ENCODE measurements at regions not wholly inside any gene's neighbourhood (a gene's known extent, or its start where the extent isn't known, plus 50 kb on each side); places are given as distances from the start of the nearest gene placed in this dataset.

- Histone ChIP-seq H2BK15ac (ENCODE audit: low read length) (no peak overlapping the region), H3K79me2 (ENCODE audit: control insufficient read depth in 1 of 2, insufficient read depth in 2 of 2, low read length in 2 of 2) (no peaks in the 10 kb centered on the region), H2AK5ac (ENCODE audit: low read depth, low read length) (no peak overlapping the region), H3K9ac (replicated peaks in 1 of 4; ENCODE audit: extremely low read depth in 1 of 4, low read depth in 3 of 4, low read length in 3 of 4) (no peak overlapping the region), H3K18ac (ENCODE audit: extremely low read depth, low read length) (no peak overlapping the region), H3K4me2 (ENCODE audit: insufficient read depth in 1 of 2, low read depth in 2 of 2, low read length in 2 of 2) (no peak overlapping the region), H3K27me3 (replicated peaks in 1 of 4; ENCODE audit: control insufficient read depth in 3 of 4, extremely low read depth in 1 of 4, insufficient read depth in 3 of 4, low read length in 3 of 4) (no peaks in the 10 kb centered on the region), H3K4me3 (ENCODE audit: extremely low read depth in 1 of 4, insufficient read depth in 2 of 4, low read depth in 3 of 4, low read length in 4 of 4) (no peak overlapping the region), H3K4ac (replicated peaks; ENCODE audit: insufficient read length, low read depth, low read length) (no peak overlapping the region), H3K9me3 (ENCODE audit: insufficient read depth in 2 of 2, low read depth in 1 of 2, low read length in 1 of 2) (peaks cover 85 to 100% of the 10 kb centered on the region in 2 experiments), H4K8ac (ENCODE audit: extremely low read depth, insufficient read depth, low read length) (no peak overlapping the region), H2BK120ac (replicated peaks; ENCODE audit: low read depth, low read length) (no peak overlapping the region), H3K4me1 (replicated peaks in 1 of 4; ENCODE audit: control insufficient read depth in 3 of 4, insufficient read depth in 4 of 4, low read length in 3 of 4) (no peaks in the 10 kb centered on the region; a peak in 1 of 7 replicates), H2BK5ac (ENCODE audit: low read depth, low read length) (no peak overlapping the region), H2AFZ (ENCODE audit: low read length) (no peak overlapping the region), H3K23ac (ENCODE audit: insufficient read length) (no peak overlapping the region), H3K23me2 (ENCODE audit: low read depth, low read length) (no peaks in the 10 kb centered on the region), H4K5ac (ENCODE audit: insufficient read length, low read depth, low read length) (no peak overlapping the region), H3K14ac (ENCODE audit: insufficient read length) (no peak overlapping the region), H4K91ac (replicated peaks; ENCODE audit: insufficient read length, low read length) (no peak overlapping the region), H3K36me3 (ENCODE audit: control insufficient read depth in 2 of 4, insufficient read depth in 4 of 4, low read length in 3 of 4) (no peaks in the 10 kb centered on the region; a peak in 1 of 8 replicates), H2BK12ac (ENCODE audit: low read depth, low read length) (no peak overlapping the region), H3K27ac (ENCODE audit: low read depth, low read length) (no peak overlapping the region), H3K56ac (replicated peaks; ENCODE audit: insufficient read length, low read depth, low read length) (no peak overlapping the region), H2BK20ac (ENCODE audit: low read length) (no peak overlapping the region), H3K79me1 (ENCODE audit: low read depth, low read length) (no peaks in the 10 kb centered on the region), H4K20me1 (replicated peaks in 1 of 2; ENCODE audit: control insufficient read depth in 1 of 2, insufficient read depth in 2 of 2, low read length in 2 of 2) (peaks cover 0 to 2% of the 10 kb centered on the region in 2 experiments)
- TF ChIP-seq JUN (IDR thresholded peaks at IDR 0.05; ENCODE audit: low read depth, low read length), result no peak
- no peak for TF ChIP-seq CREB1 (IDR thresholded peaks at IDR 0.05)
- TF ChIP-seq JUND (IDR thresholded peaks at IDR 0.05; ENCODE audit: low read length), result no peak
- no peak for TF ChIP-seq CEBPB (IDR thresholded peaks at IDR 0.05; ENCODE audit: low read depth, low read length)
- no peak for TF ChIP-seq EZH2 (IDR thresholded peaks at IDR 0.05; ENCODE audit: low read depth, low read length, severe bottlenecking)
- FAIRE-seq (no peak), DNase-seq (ENCODE audit: low read depth in 1 of 2, low spot score in 2 of 2) (no peak)
- 91% methylated on average over 15 of the region's 15 CpGs; no CpG with 5 or more reads in 1 of the 2 experiments for WGBS, 2 experiments (ENCODE audit: extremely low coverage in 1 of 2, insufficient coverage in 1 of 2, insufficient read length in 1 of 2, insufficient replicate concordance in 2 of 2, low coverage in 1 of 2, low lambda C conversion rate in 2 of 2, missing lambda C conversion rate in 1 of 2)
- POLR2A ChIA-PET (ENCODE audit: partially characterized antibody), result no interaction called here
- CTCF ChIA-PET (ENCODE audit: partially characterized antibody), result no interaction called here
Measured at GRCh38 chr1:2880812-2881295, 79.4 kb upstream of the TTC34 start.
